HG02610 (cell line): ENCODE measurements at regions not wholly inside any gene's neighbourhood (a gene's known extent, or its start where the extent isn't known, plus 50 kb on each side); places are given as distances from the start of the nearest gene placed in this dataset.

Source experiments
- ATAC-seq: cut with Tn5 transposase; IDR thresholded peaks from one replicate; pipeline ENCODE4 v1.9.1; 2021; ENCODE audit warnings: mild to moderate bottlenecking, moderate library complexity; ENCODE audit not compliant: unreplicated experiment

GRCh38 chr10:113219446-113219845 lies 269.4 kb downstream of the TCF7L2 start:
- no peak for ATAC-seq

GRCh38 chr10:113221756-113222168 lies 271.7 kb downstream of the TCF7L2 start:
- no peak for ATAC-seq

- no peak for ATAC-seq
Measured at GRCh38 chr10:113222207-113222606, 272.2 kb downstream of the TCF7L2 start.

- ATAC-seq = no peak
Measured at GRCh38 chr10:113225364-113225763, 275.3 kb downstream of the TCF7L2 start.

GRCh38 chr10:113225903-113226302 lies 275.9 kb downstream of the TCF7L2 start:
- ATAC-seq = no peak

- peak; percentile 77 for ATAC-seq
Measured at GRCh38 chr10:113226399-113226798, 276.4 kb downstream of the TCF7L2 start.

GRCh38 chr10:113226831-113227445 lies 276.9 kb downstream of the TCF7L2 start:
- ATAC-seq = no peak

- no peak for ATAC-seq
Measured at GRCh38 chr10:113228530-113228929, 278.5 kb downstream of the TCF7L2 start.

- ATAC-seq = no peak
Measured at GRCh38 chr10:113230011-113230610, 280.1 kb downstream of the TCF7L2 start.

GRCh38 chr10:113232928-113233511 lies 283.0 kb downstream of the TCF7L2 start:
- ATAC-seq = peak; percentile 56

- ATAC-seq = no peak
Measured at GRCh38 chr10:113234481-113234880, 284.4 kb downstream of the TCF7L2 start.

- ATAC-seq = no peak
Measured at GRCh38 chr10:113235508-113235907, 285.5 kb downstream of the TCF7L2 start.

- no peak for ATAC-seq
Measured at GRCh38 chr10:113236998-113237397, 287.0 kb downstream of the TCF7L2 start.

- no peak for ATAC-seq
Measured at GRCh38 chr10:113239566-113240350, 289.7 kb downstream of the TCF7L2 start.

- no peak for ATAC-seq
Measured at GRCh38 chr10:113240736-113241135, 290.7 kb downstream of the TCF7L2 start.

- no peak for ATAC-seq
Measured at GRCh38 chr10:113241599-113242360, 291.7 kb downstream of the TCF7L2 start.

- ATAC-seq = no peak
Measured at GRCh38 chr10:113243311-113243710, 293.3 kb downstream of the TCF7L2 start.

GRCh38 chr10:113244750-113245149 lies 294.7 kb downstream of the TCF7L2 start:
- no peak for ATAC-seq

GRCh38 chr10:113245286-113245685 lies 295.2 kb downstream of the TCF7L2 start:
- ATAC-seq = no peak

GRCh38 chr10:113247050-113247449 lies 297.0 kb downstream of the TCF7L2 start:
- ATAC-seq = no peak
